SK-N-SH treated with all-trans-retinoic acid at 6 μM for 48 hours (cell line): ENCODE measurements at regions not wholly inside any gene's neighbourhood (a gene's known extent, or its start where the extent isn't known, plus 50 kb on each side); places are given as distances from the start of the nearest gene placed in this dataset.

ENCODE experiments used
- ESRRG ChIP-seq: fragments of 250-450 bp; sonication (Bioruptor Pico); IDR thresholded peaks from 2 replicates; pipeline ENCODE4 v1.6.1; 2021; ENCODE audit warnings: mild to moderate bottlenecking
- RARB ChIP-seq: fragments of 250-450 bp; sonication (Bioruptor Pico); IDR thresholded peaks from 2 replicates; pipeline ENCODE4 v1.8.0; 2021; ENCODE audit warnings: mild to moderate bottlenecking, moderate library complexity
- ZC3H10 ChIP-seq: fragments of 250-450 bp; sonication (Bioruptor Pico); IDR thresholded peaks from 2 replicates; pipeline ENCODE4 v1.5.1; 2021; ENCODE audit warnings: mild to moderate bottlenecking, moderate library complexity
- TF ChIP-seq, protein P1 (sequence below): fragments of 250-450 bp; sonication (Bioruptor Pico); IDR thresholded peaks from 2 replicates; pipeline ENCODE4 v1.8.0; 2020; ENCODE audit warnings: mild to moderate bottlenecking, moderate library complexity, borderline replicate concordance
- TF ChIP-seq, protein P2 (sequence below): fragments of 250-450 bp; sonication (Bioruptor Pico); IDR thresholded peaks from 2 replicates; pipeline ENCODE4 v1.5.1; 2021; ENCODE audit warnings: mild to moderate bottlenecking, moderate library complexity

DNA sequence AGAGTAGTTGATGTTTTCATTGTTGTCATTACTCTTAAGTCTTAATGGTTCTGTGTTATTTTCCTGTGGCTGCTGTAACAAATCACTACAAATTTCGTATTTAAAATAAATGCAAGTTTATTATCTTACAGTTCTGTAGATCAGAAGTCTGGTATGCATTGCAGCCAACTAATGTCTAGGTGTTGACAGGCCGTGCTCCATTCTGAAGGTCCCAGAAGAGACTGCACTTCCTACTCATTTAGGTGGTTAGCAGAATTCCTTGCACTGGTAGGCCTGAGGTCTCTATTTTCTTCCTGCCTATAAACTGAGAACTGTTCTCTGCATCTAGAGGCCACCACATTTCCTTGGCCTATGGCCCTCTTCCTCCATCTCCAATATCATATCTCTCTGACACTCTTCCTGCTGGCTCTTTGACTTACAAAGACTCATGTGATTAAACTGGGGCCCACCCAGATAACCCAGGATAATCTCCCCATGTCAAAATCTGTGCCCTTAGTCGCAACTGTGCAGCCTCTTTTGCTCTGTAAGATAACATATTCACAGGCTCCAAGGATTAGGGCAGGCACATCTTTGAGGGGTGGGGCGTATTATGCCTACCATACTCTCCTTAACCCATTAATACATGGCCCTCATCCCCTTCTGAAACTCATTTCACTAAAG lies 468.4 kb downstream of the FOXO1 start:
- no peak for TF ChIP-seq ZC3H10 (CRISPR knock-in tag)
- no peak for TF ChIP-seq ESRRG (CRISPR knock-in tag)
- TF ChIP-seq, protein P1, sequence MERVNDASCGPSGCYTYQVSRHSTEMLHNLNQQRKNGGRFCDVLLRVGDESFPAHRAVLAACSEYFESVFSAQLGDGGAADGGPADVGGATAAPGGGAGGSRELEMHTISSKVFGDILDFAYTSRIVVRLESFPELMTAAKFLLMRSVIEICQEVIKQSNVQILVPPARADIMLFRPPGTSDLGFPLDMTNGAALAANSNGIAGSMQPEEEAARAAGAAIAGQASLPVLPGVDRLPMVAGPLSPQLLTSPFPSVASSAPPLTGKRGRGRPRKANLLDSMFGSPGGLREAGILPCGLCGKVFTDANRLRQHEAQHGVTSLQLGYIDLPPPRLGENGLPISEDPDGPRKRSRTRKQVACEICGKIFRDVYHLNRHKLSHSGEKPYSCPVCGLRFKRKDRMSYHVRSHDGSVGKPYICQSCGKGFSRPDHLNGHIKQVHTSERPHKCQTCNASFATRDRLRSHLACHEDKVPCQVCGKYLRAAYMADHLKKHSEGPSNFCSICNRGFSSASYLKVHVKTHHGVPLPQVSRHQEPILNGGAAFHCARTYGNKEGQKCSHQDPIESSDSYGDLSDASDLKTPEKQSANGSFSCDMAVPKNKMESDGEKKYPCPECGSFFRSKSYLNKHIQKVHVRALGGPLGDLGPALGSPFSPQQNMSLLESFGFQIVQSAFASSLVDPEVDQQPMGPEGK (CRISPR knock-in tag), result no peak
- TF ChIP-seq, protein P2, sequence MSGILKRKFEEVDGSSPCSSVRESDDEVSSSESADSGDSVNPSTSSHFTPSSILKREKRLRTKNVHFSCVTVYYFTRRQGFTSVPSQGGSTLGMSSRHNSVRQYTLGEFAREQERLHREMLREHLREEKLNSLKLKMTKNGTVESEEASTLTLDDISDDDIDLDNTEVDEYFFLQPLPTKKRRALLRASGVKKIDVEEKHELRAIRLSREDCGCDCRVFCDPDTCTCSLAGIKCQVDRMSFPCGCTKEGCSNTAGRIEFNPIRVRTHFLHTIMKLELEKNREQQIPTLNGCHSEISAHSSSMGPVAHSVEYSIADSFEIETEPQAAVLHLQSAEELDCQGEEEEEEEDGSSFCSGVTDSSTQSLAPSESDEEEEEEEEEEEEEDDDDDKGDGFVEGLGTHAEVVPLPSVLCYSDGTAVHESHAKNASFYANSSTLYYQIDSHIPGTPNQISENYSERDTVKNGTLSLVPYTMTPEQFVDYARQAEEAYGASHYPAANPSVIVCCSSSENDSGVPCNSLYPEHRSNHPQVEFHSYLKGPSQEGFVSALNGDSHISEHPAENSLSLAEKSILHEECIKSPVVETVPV (CRISPR knock-in tag), result no peak
- no peak for TF ChIP-seq RARB (CRISPR knock-in tag)
